Activated T-cell treated with anti-CD3 and anti-CD28 coated beads, Interleukin-2, amount 50 U/mL, for 1 hour (primary cell): ENCODE measurements at regions not wholly inside any gene's neighbourhood (a gene's known extent, or its start where the extent isn't known, plus 50 kb on each side); places are given as distances from the start of the nearest gene placed in this dataset.

Source experiments
- DNase-seq: peaks from one replicate; pipeline ENCODE4 v3.0.0-alpha.2; 2020

DNA sequence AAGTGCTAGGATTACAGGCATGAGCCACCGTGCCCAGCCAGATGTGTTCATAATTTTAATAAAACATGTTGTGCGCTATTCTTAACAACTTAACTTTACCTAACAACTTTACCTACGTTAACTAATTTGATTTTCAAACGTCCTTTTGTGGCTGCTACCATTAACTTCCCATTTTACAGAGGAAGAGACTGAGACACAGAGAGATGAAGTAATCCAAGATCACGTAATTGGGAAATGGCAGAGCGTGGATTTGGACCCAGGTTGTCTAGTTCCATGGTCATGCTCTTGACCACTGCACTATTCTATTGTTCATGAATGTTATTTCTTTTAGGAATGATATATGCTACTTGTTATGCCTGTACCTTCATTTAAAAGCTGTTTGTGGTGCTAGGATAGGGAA lies 80.3 kb upstream of the MTPN start:
- DNase-seq: no peak

DNA sequence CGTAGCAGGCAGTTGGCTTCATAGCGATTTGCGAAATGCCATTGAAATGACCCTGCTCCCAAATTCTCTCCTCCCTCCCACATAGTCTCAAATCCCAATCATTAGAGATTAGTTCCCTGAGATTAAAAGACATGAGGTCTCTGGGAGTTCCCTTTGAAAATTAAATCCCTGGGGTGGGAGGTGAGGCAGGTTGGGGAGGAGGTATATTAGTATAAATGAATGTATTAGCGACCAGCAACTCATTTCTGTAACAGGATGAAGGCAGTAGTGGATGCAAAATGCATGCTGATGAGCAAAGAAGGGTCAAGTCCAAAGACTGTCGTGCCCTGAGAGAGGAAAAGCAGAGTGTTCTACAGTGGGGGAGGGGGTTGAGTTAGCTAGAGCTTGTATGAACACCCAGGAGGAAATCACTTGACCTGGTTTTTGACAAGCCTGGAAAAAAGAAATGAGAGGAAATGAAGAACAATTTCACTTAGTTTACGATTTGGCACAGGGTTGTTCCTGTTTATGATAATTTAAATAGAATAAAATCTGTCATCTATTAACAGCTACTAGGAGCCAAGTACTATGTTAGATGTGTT lies 79.6 kb upstream of the MTPN start:
- no peak for DNase-seq

DNA sequence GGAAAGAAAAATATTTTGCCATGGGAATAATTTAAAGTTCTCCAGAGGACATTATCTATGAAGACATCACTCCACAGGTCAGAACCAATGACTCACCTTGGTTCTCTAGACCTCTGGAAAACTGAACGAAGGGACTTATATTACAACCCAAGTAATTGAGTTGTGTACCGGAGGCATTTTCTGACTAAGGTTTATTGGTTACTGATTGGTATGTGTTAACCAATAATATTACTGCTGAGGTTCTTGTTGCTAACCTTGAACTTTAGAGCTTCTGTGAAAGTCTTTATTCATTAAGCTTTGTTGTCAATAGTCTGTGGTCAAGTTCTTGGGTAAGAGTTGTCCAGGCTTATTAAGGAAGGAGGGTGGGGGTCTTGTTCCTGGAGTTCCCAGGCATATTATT lies 78.1 kb upstream of the MTPN start:
- no peak for DNase-seq

DNA sequence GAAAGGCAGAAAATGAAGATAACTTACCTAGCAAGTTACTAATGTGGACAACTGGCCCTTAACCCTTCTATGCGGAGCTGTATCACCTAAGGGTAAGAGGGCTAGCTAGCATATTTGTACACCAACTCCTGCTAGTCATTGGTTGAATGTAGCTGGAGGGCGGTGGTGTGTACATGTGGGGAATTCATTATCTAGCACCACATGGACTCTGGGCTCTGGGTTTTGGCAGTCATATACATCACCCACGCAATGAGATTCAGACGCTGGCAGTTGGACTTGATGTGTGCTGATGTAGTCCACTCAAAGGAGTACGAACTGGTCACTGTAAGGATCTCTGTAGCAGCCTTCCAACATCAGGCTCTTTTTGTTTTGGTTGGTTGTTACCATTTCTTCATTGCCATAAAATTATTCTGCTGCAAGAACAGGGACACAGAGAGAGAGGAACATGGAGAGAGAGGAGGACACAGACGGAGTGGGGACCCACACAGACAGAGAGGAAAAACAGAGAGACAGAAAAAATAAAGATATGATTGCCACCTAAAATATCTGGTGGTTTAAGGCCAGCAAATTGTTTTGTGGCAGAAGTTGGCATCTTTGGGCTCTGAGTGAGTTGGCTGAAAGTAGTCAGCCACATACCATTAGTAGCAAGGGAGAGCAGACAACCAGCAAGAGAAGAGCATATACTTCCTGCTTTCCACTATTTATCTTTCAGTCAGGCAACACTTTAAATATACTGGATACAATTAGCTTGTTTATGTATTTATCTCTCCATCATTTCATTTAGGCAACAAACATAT lies 76.7 kb upstream of the MTPN start:
- DNase-seq: no peak

DNA sequence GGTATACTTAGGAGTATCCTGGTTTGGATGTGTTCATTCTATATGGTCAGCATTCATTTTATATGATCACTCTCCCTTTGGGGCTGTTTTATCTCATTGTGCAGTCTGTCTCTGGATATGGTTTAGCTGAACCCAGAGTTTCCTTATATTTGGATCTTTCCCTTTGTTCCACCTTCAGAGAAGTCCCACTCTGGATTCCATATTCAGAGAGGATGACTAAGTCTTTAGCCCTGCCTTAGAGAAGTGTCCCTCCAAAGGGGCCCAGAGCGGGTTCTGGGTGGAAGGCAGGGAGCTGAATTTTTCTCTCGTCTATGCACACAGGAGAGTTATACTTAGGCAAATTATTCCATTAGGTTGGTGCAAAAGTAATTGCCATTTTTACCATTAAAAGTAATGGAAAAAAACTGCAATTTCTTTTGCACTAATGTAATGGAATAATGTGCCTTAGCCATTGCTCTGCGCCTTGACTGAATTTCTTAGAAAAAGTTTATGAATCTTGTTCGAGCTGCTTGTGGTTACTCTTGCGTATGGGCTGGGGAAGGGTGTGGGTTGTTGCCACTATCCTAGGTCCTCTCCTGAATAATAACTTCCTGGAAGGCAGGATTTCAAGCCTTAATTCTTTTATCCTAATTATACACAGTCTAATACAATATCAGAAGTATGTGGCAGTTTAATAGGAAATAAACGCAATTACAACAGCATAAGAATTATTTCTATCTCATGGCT lies 74.2 kb upstream of the MTPN start:
- DNase-seq: no peak

DNA sequence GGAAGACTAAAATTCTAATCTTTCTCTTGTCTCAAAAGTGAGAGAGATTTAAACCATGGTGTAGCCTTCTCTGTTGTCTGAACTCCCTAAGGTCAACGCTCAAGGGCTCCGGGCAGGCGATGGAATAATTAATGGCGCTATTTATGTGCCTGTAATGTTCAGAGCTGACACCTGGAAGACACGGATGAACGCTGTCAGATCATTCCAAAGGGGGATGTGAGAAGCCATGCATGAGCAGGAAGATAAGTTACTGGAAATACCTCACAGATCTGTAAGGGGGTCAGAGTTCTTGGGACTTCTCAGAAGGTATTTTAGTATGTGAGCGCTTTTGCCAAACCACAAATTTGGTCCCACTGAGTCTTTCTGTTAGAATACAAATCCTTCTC lies 73.3 kb upstream of the MTPN start:
- no peak for DNase-seq

DNA sequence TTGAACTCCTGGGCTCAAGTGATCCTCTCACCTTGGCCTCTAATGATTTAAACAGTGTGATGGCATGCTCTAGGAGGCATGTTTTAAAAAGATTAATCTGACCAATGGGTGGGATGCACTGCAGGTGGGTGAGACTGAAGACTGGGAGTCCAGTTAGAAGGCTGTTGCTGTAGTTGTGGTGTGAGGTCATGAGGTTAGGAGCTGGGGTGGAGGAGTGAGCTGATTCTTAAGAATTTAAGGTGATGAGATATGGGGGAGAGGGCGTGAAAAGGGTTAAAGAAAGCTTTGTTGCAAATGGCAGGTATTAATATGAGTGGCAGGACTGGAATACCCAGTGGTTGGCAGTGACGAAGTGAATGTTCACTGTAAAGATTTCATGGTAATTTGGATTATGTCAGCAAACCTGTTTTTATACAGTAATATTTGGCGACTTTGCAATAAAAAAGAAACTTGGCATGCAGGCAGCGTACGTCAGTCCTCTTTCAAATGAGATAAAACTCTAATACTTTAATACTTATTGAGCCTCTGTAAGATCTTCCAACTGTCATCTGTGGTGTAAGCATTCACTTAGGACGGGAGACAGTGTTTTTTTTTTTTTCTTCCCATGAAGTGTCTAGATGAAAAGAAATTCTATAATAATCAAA lies 72.8 kb upstream of the MTPN start:
- no peak for DNase-seq

DNA sequence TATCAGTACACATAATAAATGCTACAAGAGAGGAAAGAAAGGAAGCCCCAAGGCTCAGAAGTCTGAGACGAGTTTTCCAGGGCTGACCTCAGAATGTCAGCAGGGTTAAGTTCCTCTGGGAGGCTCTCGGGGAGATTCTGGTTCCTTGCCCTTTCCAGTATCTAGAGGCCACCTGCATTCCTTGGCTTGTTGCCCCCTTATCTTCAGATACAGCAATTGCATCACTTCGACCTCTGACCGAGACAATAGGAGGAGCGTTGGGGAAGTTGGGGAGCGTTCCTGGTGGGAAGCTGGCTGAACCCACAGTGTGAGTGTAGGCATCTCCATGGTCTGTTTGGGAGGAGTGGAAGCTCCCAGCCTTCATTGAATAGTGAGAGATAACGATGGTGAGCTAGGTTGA lies 72.0 kb upstream of the MTPN start:
- no peak for DNase-seq

DNA sequence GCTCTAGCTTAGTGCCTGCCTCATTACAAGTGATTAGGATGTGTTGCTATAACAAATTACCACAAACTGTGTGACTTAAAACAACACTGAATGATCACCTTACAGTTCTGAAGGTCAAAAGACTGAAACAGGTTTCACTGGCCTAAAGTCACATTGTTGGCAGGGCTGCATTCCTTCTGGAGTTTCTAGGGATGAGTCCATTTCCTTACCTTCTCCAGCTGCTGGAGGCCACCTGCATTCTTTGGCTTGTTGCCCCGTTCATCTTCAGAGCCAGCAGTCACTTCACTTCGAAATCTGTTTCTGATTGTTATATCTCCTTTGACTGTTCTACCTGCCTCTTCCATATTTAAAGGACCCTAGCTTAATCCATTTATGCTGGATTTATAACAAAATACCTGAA lies 69.4 kb upstream of the MTPN start:
- DNase-seq: no peak

DNA sequence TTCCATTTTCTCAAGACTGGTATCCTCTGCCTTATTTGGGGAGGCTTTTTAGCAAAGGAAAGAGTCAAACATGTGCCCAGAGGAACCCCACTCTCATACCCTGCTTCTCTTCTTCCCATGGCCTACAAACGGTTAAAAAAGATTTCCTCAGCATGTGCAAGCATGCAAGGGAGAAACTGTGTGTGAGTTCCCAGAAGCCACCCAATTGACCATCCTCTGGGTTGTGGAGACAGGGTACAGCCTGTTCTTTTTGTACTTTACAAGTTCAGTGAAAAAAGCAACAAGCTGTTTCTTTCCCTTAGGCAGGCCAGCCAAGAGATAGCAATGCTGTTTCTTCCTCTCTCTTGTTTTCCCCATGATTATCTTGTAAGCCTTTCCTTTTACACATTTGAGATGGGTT lies 68.8 kb upstream of the MTPN start:
- no peak for DNase-seq

DNA sequence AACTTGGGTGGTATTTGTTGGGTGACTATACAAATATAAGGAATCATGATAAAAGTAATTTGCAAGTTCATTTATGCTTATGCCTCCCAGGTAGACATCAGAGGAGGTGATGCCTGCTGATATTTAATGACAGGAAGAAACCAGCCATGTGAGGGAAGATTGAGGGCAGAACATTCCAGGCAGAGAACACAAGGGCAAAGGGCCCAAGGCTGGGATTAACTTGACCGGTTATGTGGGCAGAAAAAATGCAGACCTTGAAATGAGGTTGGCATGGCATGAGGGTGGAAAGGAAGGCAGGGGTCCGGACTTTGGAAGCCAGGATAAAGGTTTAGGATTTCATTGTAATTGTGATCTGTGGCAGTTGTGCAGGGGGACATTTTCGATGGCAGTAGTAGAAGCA lies 68.0 kb upstream of the MTPN start:
- DNase-seq: no peak

DNA sequence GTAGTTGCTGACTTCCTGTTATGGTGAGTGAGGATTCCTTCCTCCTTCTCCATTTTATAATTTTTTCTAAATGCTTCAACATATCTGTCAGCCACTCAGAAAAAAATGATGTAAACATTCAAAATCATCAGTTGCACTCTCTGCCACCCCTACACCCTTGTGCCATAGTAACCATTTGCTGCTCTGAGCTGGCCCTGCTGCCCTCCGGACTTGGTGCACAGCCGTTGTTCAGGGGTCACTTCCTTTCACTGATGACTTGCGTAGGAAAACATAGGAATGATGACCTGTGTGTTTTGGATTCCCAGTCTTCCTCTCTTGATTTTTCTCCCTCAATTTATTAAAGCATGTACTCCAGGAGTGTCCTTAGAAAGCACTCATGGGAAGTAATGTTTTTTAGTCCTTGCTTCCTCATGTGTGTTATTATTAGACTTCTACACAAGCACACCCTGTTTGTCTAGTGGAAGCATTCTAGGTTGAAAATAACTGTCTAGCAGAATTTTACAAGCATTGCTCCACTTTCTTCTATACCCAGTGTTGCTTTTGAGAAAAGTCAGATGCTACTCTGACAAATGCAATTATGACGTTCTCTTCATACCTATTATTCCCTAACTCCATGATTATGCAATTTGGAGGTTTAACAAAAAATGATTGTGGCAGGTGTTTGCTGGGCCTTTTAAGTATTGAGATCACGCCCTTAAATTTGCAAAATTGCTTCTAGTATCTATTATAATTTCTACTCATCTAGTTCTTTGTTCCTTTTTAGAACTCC lies 62.6 kb upstream of the MTPN start:
- no peak for DNase-seq

DNA sequence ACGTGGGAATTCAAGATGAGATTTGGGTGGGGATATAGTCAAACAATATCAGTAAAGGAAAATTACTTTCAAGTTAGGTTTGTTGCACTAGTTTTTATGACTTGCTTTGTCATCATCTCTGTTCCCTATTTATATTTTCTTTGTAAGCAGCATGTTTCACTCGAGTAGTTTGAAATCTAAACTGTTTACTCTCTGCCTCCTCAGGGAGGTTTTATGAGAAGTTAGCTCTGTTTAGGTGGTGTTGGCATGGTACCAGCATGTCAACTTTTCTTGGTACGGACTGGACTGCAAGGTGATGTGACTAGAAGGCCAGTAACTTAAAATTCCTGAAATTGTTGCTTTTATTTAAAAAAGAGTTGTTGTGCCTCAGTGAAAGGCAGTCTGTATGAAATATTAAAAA lies 59.2 kb upstream of the MTPN start:
- DNase-seq: no peak

DNA sequence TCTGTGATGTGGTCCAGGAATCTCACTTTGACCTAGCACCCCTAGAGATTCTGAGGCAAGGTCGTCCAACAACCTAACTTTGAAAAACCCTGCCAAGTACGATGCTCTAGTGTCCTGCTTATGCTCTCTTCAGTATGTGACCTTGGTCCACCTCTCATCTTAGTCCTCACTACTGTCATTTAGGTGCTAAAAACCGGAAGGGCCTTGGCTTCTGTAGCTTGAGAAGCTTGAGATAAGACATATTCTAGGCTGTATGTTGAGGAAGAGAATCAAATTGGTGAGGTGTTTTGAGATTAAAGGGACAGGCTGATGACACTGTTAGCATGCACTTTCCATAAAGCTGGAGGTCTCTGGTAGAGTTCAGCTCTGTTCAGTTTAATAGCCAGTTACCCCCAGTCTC lies 57.0 kb upstream of the MTPN start:
- DNase-seq: no peak

DNA sequence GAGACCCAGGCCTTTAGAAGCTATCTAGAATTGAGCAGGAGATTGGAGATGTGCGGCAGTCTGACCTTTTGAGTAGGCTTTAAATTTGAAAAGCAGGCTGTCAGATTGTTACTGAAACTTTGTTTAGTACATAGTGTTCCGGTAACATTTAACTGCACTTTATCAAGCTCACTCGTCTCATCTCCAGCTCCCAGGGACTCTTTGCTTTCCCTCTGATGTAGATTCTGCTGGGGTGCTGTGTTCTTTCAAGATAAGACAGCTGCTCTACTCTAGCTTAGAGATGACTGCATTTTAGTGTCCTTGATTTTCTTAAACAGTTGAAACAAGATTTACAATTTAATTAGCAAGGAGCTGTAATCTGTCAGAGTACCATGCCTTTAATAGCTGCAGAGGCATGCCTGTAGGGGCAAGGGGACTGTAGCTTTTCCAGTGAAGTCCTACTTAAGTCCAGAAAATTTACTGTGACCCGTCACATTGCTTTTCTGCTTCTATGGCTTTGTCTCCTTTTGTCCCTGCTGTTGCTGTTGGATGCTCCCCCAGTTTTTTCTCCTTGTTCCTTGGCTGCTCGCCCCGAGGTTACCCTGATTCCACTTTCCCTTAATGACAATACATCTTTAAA lies 56.4 kb upstream of the MTPN start:
- no peak for DNase-seq

DNA sequence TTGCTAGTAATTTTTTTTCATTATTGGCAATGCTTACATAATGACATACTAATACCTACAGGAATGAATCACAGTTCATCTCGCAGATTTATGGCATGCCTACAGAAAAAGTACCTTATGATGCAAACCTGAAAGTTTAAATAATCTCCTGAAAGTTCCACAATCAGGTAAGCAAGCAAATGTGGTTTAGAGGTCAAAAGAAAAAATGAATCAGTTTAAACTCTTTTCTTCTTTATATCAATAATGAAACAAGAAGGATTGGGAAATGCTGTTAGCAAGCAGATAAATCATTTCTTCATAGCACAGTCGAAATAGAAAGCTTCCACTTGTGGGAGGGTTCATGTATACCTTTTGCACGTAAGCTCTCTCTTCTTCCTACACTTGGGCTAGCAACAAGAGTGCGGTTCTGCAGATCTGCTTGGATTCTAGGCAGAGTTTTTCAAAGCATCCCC lies 53.7 kb upstream of the MTPN start:
- no peak for DNase-seq

DNA sequence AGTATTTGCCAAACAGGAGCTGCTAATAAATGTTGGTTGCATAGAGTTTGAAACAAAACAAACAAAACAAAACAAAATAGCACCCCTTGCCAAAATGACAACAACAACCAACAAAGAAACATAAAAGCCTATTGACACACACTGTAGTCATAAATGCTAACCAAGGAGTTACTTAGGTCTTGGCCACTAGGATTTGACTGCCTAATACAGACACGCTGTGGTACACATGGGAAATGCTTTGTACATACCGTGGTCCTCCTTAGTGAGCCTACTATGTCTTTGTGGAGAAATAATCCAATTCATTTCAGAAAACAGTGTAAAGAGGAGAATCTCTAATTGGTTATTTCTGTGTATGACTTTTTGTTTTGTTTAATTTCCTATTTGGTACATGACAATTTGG lies 53.2 kb upstream of the MTPN start:
- DNase-seq: no peak

DNA sequence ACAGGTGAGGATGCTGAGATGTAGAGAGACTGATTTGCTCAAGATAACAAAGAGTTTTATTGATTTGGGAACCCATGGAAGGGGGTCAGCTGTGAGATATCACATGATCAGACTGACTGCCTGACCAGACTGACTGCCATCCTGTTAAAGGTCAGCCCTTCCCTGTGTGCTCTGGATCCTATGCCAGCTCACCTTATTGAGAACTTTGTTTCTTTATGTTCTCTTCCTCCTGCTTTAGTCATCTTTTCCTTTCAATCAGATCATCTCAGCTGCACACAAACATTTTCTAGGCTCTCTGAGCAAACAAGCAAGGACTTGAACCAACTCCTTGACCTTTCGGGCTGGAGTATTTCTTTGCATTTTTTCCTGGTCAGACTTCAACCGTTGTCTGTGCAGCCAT lies 50.0 kb upstream of the MTPN start:
- no peak for DNase-seq
